Loucy (cell line): ENCODE measurements at regions not wholly inside any gene's neighbourhood (a gene's known extent, or its start where the extent isn't known, plus 50 kb on each side); places are given as distances from the start of the nearest gene placed in this dataset.

Source experiments
- CTCF ChIP-seq: fragments of 200-600 bp; sonication (generic); conservative IDR thresholded peaks from 2 replicates; pipeline ENCODE4 v1.5.1; 2014; ENCODE audit warnings: mild to moderate bottlenecking, antibody characterized with exemption, low read length
- EZH2phosphoT487 ChIP-seq: fragments of 200-600 bp; IDR thresholded peaks from 2 replicates; pipeline ENCODE4 v1.6.1; 2018; ENCODE audit warnings: antibody characterized with exemption, mild to moderate bottlenecking, moderate library complexity, borderline replicate concordance

GRCh38 chr9:100919506-100919905 lies 109.0 kb upstream of the PLPPR1 start:
- TF ChIP-seq CTCF: no peak
- TF ChIP-seq EZH2phosphoT487: no peak
